Suprapubic skin (tissue), 4 donors: ENCODE measurements at regions not wholly inside any gene's neighbourhood (a gene's known extent, or its start where the extent isn't known, plus 50 kb on each side); places are given as distances from the start of the nearest gene placed in this dataset.

ENCODE experiments used
- CTCF ChIP-seq, 2 donors: fragments of 200-600 bp in 1 of 2; fragments of 450-650 bp in 1 of 2; sonication (generic) in 1 of 2; IDR thresholded peaks; one replicate each; pipeline ENCODE4 v1.5.1; 2016 to 2019; ENCODE audit warnings: antibody characterized with exemption in 2 of 2, mild to moderate bottlenecking in 1 of 2, moderate library complexity in 1 of 2
- EP300 ChIP-seq: sonication (generic); formaldehyde crosslinking; IDR thresholded peaks from one replicate; pipeline ENCODE4 v1.6.1; 2017; ENCODE audit warnings: antibody characterized with exemption
- POLR2A ChIP-seq, 2 donors: fragments of 450-650 bp; IDR thresholded peaks; one replicate each; pipeline ENCODE4 v1.6.1; 2017; ENCODE audit warnings: antibody characterized with exemption in 2 of 2, mild to moderate bottlenecking in 2 of 2, moderate library complexity in 2 of 2
- POLR2AphosphoS5 ChIP-seq, 3 donors: sonication (generic); formaldehyde crosslinking; IDR thresholded peaks; one replicate each; pipeline ENCODE4 v1.6.1; 2017; ENCODE audit warnings: antibody characterized with exemption in 3 of 3

- TF ChIP-seq CTCF (IDR thresholded peaks at IDR 0.05) (no peak), POLR2A (IDR thresholded peaks at IDR 0.05) (no peak), EP300 (no peak), POLR2AphosphoS5 (IDR thresholded peaks at IDR 0.05) (no peak)
These were observed 81.7 kb upstream of the MTAP start for GRCh38 chr9:21720758-21721157.
